ENCODE measurements at regions not wholly inside any gene's neighbourhood (a gene's known extent, or its start where the extent isn't known, plus 50 kb on each side); places are given as distances from the start of the nearest gene placed in this dataset.
A peak's percentile ranks its signal among the peaks of the same experiment; 100 is the strongest.

- H3K27me3 Mint-ChIP-seq (ENCODE audit: low read depth): no peaks in the 10 kb centered on the region
- DNase-seq (ENCODE audit: low spot score in 2 of 2, unreplicated experiment in 2 of 2): no peak
- no peak overlapping the region for H3K27ac Mint-ChIP-seq
- TF ChIP-seq CTCF (IDR thresholded peaks at IDR 0.05; ENCODE audit: unreplicated experiment): no peak
- H3K4me1 Mint-ChIP-seq: peaks cover 12% of the 10 kb centered on the region
- peaks cover 22% of the 10 kb centered on the region for H3K9me3 Mint-ChIP-seq
- no peak overlapping the region for H3K4me3 Mint-ChIP-seq
- no peaks in the 10 kb centered on the region for H3K36me3 Mint-ChIP-seq
Measured at GRCh38 chr3:152664766-152665165, 170.2 kb upstream of the P2RY1 start.

- H3K9me3 Mint-ChIP-seq: peaks cover 8% of the 10 kb centered on the region
- H3K4me1 Mint-ChIP-seq: peaks cover 19% of the 10 kb centered on the region
- DNase-seq (ENCODE audit: low spot score in 2 of 2, unreplicated experiment in 2 of 2): no peak
- H3K27ac Mint-ChIP-seq: no peak overlapping the region
- TF ChIP-seq CTCF (IDR thresholded peaks at IDR 0.05; ENCODE audit: unreplicated experiment): no peak
- H3K36me3 Mint-ChIP-seq: no peaks in the 10 kb centered on the region
- no peaks in the 10 kb centered on the region for H3K27me3 Mint-ChIP-seq (ENCODE audit: low read depth)
- no peak overlapping the region for H3K4me3 Mint-ChIP-seq
Measured at GRCh38 chr3:152667267-152667666, 167.7 kb upstream of the P2RY1 start.

- H3K4me1 Mint-ChIP-seq: peaks cover 19% of the 10 kb centered on the region
- DNase-seq (ENCODE audit: low spot score in 2 of 2, unreplicated experiment in 2 of 2): no peak
- no peak for TF ChIP-seq CTCF (IDR thresholded peaks at IDR 0.05; ENCODE audit: unreplicated experiment)
- H3K36me3 Mint-ChIP-seq: no peaks in the 10 kb centered on the region
- no peak overlapping the region for H3K27ac Mint-ChIP-seq
- no peaks in the 10 kb centered on the region for H3K9me3 Mint-ChIP-seq
- no peak overlapping the region for H3K4me3 Mint-ChIP-seq
- peaks cover under 1% of the 10 kb centered on the region for H3K27me3 Mint-ChIP-seq (ENCODE audit: low read depth)
Measured at GRCh38 chr3:152669560-152669959, 165.4 kb upstream of the P2RY1 start.

GRCh38 chr3:152671446-152672319 is 163.2 kb upstream of the P2RY1 start:
- TF ChIP-seq CTCF (IDR thresholded peaks at IDR 0.05; ENCODE audit: unreplicated experiment): no peak
- Mint-ChIP-seq H3K27me3 (ENCODE audit: low read depth) (peaks cover 5% of the 10 kb centered on the region), H3K9me3 (no peaks in the 10 kb centered on the region), H3K4me1 (peaks cover 7% of the 10 kb centered on the region), H3K36me3 (no peaks in the 10 kb centered on the region), H3K27ac (peak overlapping the region; percentile 4), H3K4me3 (no peak overlapping the region)
- no peak for DNase-seq (ENCODE audit: low spot score in 2 of 2, unreplicated experiment in 2 of 2)

- Mint-ChIP-seq H3K9me3 (no peaks in the 10 kb centered on the region), H3K27me3 (ENCODE audit: low read depth) (peaks cover 5% of the 10 kb centered on the region), H3K4me3 (no peak overlapping the region), H3K36me3 (no peaks in the 10 kb centered on the region), H3K27ac (peak overlapping the region; percentile 1), H3K4me1 (peaks cover 7% of the 10 kb centered on the region)
- no peak for DNase-seq (ENCODE audit: low spot score in 2 of 2, unreplicated experiment in 2 of 2)
- TF ChIP-seq CTCF (IDR thresholded peaks at IDR 0.05; ENCODE audit: unreplicated experiment): no peak
Measured at GRCh38 chr3:152672320-152672649, 162.6 kb upstream of the P2RY1 start.

Measured in mesothelial cell of epicardium (in vitro differentiated cells).